ENCODE measurements at regions not wholly inside any gene's neighbourhood (a gene's known extent, or its start where the extent isn't known, plus 50 kb on each side); places are given as distances from the start of the nearest gene placed in this dataset.

DNA sequence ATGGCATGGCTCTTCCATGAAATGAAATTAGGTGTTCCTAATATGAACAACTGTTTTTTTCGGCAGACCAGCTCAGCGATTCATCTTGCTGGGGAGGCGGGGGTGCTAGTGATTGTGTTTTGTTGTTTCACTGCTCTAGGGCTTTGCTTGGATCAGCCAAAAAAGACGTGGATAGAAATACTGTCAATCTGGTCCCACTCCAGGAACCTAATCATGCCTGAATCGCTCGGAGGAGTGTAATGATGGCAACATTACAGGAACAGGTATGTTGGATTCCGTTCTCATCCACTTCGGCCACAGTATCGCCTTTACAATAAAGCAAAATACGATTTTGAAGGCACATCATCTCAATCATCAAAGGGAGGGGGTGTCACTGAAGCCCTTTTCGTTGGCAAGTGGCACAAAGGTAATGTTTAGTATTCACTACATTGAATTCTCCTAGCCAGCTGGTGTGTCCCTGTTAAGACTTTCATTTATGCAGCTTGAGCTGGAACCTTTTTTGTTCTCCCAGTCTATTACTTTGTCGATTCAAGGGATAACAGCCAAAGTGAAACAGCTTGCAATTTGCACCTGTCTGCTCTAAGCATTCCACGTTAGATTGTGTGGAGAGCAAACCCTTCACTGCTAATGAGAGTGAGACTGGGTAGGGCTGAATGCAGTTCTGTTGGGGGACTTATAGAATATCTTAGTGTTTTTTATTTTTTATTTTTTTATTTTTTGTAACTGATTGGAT, 477.7 kb downstream of the TFAP2A start:
- POLR2A ChIA-PET: no interaction called here
- H3K4me3 ChIP-seq (replicated peaks in 1 of 3; ENCODE audit: insufficient read depth in 1 of 3, low read depth in 1 of 3, low read length in 3 of 3): no peak overlapping the region
- H4K20me1 ChIP-seq (replicated peaks; ENCODE audit: control insufficient read depth, extremely low read depth, insufficient read depth, low read length): no peaks in the 10 kb centered on the region
- BruUV-seq (replicated peaks): no TSS peak
- no peak overlapping the region for H3K4me2 ChIP-seq (ENCODE audit: insufficient read depth, low read length)
- H3K36me3 ChIP-seq (ENCODE audit: control insufficient read depth in 2 of 2, extremely low read depth in 1 of 2, insufficient read depth in 2 of 2, low read length in 2 of 2): no peaks in the 10 kb centered on the region
- no peaks in the 10 kb centered on the region for H3K9me1 ChIP-seq (replicated peaks; ENCODE audit: control insufficient read depth, extremely low read depth, insufficient read depth, low read length)
- H3K79me2 ChIP-seq (ENCODE audit: control insufficient read depth, insufficient read depth, low read length): no peaks in the 10 kb centered on the region
- DNase-seq (ENCODE audit: low read depth, low spot score): no peak
- TF ChIP-seq EZH2 (IDR thresholded peaks at IDR 0.05; ENCODE audit: borderline replicate concordance, low read depth, low read length, severe bottlenecking) (no peak), MYC (IDR thresholded peaks at IDR 0.05; ENCODE audit: low read depth, low read length) (no peak), POLR2A (IDR thresholded peaks at IDR 0.05; ENCODE audit: low read depth, low read length) (no peak), POLR2AphosphoS5 (IDR thresholded peaks at IDR 0.05; ENCODE audit: insufficient read depth, low read depth, low read length) (no peak), FOS (IDR thresholded peaks at IDR 0.05; ENCODE audit: borderline replicate concordance, insufficient read depth, low read length) (no peak), JUN (IDR thresholded peaks at IDR 0.05; ENCODE audit: borderline replicate concordance, insufficient read depth, insufficient read length, low read depth) (no peak), GATA2 (IDR thresholded peaks at IDR 0.05; ENCODE audit: insufficient read depth, insufficient read length, low read depth, low read length) (no peak)
- TF ChIP-seq, protein P1, sequence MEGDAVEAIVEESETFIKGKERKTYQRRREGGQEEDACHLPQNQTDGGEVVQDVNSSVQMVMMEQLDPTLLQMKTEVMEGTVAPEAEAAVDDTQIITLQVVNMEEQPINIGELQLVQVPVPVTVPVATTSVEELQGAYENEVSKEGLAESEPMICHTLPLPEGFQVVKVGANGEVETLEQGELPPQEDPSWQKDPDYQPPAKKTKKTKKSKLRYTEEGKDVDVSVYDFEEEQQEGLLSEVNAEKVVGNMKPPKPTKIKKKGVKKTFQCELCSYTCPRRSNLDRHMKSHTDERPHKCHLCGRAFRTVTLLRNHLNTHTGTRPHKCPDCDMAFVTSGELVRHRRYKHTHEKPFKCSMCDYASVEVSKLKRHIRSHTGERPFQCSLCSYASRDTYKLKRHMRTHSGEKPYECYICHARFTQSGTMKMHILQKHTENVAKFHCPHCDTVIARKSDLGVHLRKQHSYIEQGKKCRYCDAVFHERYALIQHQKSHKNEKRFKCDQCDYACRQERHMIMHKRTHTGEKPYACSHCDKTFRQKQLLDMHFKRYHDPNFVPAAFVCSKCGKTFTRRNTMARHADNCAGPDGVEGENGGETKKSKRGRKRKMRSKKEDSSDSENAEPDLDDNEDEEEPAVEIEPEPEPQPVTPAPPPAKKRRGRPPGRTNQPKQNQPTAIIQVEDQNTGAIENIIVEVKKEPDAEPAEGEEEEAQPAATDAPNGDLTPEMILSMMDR (IDR thresholded peaks at IDR 0.05; ENCODE audit: extremely low read depth in 1 of 2, insufficient read depth in 1 of 2, low read depth in 1 of 2, low read length in 2 of 2): no peak
- TF ChIP-seq, protein P2, sequence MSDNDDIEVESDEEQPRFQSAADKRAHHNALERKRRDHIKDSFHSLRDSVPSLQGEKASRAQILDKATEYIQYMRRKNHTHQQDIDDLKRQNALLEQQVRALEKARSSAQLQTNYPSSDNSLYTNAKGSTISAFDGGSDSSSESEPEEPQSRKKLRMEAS (IDR thresholded peaks at IDR 0.05; ENCODE audit: insufficient read depth, insufficient read length): no peak
- no peak overlapping the region for H3K9ac ChIP-seq (replicated peaks; ENCODE audit: extremely low read depth, insufficient read depth, low read length)
- no peak for FAIRE-seq
- peaks cover 2% of the 10 kb centered on the region for H3K9me3 ChIP-seq (replicated peaks; ENCODE audit: control insufficient read depth, insufficient read depth, low read length)
- no peak overlapping the region for H3K27ac ChIP-seq (ENCODE audit: insufficient read depth, low read depth, low read length)
- no peaks in the 10 kb centered on the region for H3K4me1 ChIP-seq (ENCODE audit: control insufficient read depth, extremely low read depth, insufficient read depth, low read length)
- H2AFZ ChIP-seq (ENCODE audit: low read depth, low read length): no peak overlapping the region
- dilution Hi-C loops (cut with MboI; ENCODE audit: extremely low pct_ligation_motif_present, low sequenced_read_pairs) (no loop called here), intact Hi-C loops (cut with micrococcal nuclease) (no loop called here)
- no peaks in the 10 kb centered on the region for H3K27me3 ChIP-seq (ENCODE audit: control insufficient read depth in 2 of 2, insufficient read depth in 2 of 2, low read length in 2 of 2)
- CTCF ChIA-PET: no interaction called here
